ENCODE measurements at regions not wholly inside any gene's neighbourhood (a gene's known extent, or its start where the extent isn't known, plus 50 kb on each side); places are given as distances from the start of the nearest gene placed in this dataset.

DNA sequence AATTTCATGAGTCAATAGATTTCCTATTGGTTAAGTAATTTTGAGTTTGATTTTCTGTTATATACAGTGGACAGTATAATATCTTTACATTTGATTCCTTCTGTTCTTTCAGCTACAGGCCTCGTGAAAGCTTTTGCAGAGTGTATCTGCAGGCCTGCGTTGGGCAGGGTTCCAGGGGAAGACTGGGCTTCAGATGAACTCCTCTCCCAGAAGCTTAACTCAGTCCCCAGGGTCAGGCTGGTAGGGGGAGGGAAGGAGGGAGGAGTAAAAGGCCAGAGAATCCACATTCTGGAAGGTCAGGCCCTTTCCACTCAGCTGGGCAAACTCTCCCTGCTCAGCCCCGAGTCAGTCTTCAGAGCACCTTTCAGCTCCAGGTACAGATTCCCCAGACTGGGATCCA lies 100.4 kb upstream of the NECTIN1 start:
- no peak for DNase-seq (ENCODE audit: low read depth in 2 of 3, low spot score in 1 of 3)

DNA sequence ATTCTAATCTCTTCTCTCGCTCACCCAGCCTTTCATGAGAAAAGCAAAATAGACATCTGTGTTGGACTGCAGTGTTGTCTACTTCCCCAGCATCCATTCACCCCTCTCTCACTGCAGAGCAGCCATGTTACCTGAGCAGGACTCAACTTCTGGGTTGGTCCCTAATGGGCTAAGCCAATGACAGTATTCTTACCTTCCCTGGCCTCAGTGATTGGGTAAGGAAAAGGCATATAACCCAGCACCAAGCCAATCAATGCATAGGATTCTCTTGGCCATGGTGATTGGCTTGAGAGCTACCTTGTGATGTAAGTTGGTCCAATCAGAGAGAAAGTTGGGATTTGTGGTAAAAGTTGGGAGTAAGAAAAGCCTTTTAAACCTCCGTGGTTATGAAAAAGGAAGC lies 99.8 kb upstream of the NECTIN1 start:
- DNase-seq (ENCODE audit: low read depth in 2 of 3, low spot score in 1 of 3): no peak

DNA sequence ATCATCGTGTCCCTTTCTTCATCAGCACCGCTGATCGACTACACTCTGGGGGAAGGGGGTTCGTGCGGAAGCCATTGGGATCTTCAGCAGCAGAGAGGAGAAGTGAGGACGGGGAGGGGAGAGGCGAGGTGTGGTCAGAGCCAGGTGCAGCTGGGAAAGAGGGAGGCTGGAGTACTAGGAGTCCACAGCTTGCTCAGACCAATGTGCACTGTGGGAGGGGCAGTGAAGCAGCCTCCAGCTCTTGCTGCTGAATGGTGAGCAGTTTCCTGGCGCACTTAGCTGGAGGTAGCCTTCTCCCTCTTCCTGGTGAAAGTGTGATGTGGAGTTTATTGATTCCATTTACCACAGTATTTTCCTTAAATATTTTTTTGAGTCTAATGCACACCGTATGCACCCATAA lies 99.0 kb upstream of the NECTIN1 start:
- no peak for DNase-seq (ENCODE audit: low read depth in 2 of 3, low spot score in 1 of 3)

DNA sequence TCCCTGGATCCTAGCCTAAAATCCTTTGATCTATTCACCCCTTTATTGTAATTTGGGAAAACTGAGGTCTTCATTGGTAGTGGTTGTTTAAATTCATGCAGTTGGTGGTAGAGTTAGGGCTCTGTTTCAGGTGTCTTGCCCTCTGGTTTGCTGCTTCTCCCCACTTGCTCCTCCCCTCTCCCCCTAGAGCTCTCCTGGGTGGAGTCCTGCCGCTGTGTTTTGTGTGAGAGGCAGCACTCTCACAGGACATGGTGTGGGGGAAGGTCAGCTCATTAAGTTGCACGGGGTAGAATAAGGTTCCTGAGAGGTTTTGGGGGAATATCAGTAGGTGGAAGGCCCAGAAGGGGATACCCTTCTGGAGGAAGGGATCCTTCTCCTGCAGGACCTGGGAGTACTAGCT lies 98.1 kb upstream of the NECTIN1 start:
- no peak for DNase-seq (ENCODE audit: low read depth in 2 of 3, low spot score in 1 of 3)

DNA sequence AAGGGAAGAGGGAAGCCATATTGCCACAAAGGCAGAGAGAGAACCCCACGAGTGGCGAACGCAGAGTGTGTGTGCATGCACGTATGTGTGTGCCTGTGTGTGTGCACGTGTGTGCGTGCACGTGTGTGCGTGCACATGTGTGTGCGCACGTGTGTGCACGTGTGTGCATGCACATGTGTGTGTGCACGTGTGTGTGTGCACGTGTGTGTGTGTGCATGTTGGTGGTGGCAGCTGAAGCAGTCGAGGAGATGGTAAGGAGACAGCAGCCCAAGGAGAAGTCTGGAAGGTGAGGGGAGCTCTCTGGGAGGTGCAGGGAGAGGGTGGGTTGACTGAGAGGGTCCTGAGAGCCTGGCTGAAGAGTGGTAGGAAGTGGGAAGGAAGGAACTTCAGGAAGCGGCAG lies 94.1 kb upstream of the NECTIN1 start:
- no peak for DNase-seq (ENCODE audit: low read depth in 2 of 3, low spot score in 1 of 3)

DNA sequence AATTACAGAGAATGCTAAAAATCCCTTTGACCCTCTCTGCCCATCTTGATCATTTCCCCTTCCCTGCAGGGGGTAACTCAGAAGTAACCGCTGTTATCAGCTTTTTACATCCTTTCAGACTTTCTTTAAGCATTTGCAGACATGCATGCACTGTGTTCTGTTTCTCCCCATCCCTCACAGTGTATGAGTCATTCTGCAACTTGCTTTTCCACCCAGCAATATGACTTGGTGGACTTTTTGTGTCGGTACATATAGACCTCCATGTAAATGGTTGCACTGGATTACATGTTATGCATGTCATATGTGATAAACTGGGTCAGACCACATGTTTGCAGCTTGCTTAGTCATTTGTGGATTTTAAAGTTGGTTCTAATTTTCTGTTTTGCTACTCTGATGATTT lies 87.7 kb upstream of the NECTIN1 start:
- no peak for DNase-seq (ENCODE audit: low read depth in 2 of 3, low spot score in 1 of 3)

DNA sequence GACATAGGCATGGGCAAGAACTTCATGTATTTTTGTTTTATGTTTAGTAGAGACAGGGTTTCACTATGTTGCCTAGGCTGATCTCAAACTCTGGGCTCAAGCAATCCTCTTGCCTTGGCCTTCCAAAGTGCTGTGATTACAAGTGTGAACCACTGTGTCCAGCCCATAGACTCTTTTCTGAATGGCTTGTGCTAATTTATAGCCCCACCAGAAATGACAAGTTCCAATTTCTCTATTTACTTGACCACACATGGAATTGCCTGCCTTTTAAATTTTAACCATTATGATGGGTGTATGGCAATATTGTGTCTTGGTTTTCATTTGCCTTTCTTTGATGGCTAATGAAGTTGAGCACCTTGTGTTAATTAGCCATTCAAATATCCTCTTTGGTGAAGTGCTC lies 85.8 kb upstream of the NECTIN1 start:
- no peak for DNase-seq (ENCODE audit: low read depth in 2 of 3, low spot score in 1 of 3)

DNA sequence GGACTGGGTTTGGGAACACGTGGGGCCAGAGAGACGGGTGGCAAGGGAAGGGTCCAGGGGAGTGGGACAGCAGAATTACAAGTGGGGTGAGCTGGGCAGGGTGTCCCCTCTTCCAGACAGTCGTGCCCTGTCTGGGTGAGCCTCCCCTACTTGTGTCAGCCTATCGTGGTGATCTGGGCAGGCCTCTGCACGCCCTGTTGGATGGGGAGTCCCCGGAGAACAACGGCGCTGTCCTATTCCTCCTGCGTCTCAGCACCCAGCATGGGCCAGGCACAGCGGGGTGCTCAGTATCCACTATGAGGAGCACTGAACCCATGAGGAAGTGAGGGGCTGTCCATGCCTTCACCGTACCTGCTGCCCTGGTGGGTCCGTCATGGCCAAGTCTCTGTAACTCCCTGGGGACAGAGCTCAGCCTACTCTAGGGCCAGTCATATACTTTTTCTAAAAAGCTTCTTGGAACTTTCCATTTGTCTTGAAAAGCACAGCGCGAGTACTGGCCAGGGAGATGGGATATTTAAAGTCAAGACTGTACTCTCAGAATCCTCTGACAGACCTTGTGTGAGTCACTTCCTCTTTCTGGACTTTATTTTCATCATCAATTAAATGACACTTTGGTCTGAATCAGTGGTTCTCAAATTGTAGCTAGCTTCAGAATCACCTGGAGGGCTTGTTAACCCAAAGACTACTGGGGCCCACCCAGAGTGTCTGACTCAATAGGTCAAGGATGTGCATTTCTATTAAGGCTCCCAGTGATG lies 81.7 kb upstream of the NECTIN1 start:
- no peak for DNase-seq (ENCODE audit: low read depth in 2 of 3, low spot score in 1 of 3)

DNA sequence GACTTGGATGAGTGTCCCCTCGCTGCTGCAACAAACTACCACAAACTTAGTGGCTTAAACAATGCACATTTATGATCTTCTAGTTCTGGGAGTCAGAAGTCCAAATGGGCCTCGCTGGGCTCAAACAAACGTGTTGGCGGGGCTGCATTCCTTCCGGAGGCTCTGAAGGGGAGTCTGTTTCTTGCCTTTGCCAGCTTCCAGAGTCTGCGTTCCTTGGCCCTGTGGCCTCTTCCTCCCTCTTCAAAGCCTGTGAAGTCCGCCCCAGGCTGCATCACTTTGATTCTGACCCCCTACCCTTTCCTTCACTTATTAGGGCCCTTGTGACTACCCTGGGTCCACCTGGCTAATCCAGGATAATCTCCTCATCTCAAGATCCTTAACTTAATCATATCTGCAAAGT lies 80.3 kb upstream of the NECTIN1 start:
- DNase-seq (ENCODE audit: low read depth in 2 of 3, low spot score in 1 of 3): no peak

DNA sequence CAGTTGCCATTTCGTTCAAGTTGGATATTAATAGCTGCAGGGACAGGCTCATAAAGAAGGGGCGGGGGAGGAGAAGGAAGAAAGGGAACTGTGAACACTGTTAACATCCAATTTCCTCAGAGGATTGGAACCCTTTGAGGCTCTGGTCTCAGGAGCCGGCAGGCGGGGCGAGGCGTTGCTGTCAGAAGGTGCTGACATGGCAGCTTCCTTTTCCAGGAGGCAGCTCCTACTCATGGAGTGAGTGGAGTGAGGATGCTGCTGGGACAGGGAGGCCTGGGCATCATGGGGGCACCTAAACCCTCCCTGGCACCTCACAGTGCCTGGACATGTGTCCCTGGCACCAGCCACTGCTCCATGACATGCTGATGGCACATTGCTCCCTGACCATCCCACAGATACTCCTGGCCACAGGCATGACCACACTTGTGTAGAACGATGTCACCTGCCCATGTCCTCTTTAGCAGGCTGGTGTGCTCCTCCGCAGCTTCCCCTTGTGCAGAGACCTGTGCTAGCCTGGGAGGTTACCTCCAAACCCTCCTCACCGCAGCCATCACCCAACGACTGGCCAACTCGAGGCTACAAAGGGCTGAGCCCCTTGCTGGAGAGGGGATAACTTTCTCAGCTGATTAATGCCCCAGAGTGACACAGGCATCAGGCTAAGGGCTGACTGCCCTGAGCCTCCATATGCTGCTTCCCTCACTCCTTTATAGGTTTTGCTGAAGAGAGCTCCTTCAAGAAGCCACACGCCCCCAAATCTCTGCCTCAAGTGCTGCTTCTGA lies 79.6 kb upstream of the NECTIN1 start:
- DNase-seq (ENCODE audit: low read depth in 2 of 3, low spot score in 1 of 3): no peak

DNA sequence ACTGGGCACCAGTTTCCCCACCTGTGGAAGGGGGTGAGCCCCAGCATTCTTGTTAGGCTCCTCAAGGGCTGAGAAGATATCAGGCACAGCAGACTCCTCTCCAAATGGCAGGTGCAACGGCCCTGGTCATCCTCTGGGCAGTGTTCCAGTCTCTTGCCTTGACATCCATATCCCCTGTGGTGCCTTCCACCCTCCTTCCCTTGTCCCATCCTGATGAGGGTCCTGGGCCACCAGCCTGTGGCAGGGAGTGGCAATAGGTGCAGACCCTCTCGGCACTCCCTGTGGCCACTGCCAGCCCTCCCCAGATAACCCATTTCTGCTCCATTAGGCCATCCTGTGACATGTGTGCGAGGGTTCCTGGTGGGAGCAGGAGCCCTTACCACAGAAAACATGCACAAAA lies 78.8 kb upstream of the NECTIN1 start:
- no peak for DNase-seq (ENCODE audit: low read depth in 2 of 3, low spot score in 1 of 3)

DNA sequence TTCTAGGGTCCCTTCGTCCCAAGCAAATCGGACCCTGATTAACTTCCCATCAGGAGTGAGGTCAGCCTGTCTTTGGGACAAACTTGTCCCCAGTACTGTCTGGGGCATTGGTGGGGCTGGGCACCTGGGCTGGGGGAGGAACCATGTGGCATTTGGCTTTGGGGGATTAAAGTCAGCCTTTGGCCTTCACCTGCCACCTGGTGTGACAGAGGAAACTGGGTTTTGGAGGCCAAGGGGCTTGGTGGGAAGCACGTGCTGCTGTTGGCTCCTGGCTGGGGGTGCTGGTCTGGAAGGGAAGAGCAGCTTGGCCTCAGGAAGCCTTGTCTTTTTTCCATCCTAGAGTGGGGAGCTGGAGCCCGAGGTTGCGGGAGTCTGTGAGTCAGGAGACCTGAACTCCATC lies 78.4 kb upstream of the NECTIN1 start:
- DNase-seq (ENCODE audit: low read depth in 2 of 3, low spot score in 1 of 3): no peak

DNA sequence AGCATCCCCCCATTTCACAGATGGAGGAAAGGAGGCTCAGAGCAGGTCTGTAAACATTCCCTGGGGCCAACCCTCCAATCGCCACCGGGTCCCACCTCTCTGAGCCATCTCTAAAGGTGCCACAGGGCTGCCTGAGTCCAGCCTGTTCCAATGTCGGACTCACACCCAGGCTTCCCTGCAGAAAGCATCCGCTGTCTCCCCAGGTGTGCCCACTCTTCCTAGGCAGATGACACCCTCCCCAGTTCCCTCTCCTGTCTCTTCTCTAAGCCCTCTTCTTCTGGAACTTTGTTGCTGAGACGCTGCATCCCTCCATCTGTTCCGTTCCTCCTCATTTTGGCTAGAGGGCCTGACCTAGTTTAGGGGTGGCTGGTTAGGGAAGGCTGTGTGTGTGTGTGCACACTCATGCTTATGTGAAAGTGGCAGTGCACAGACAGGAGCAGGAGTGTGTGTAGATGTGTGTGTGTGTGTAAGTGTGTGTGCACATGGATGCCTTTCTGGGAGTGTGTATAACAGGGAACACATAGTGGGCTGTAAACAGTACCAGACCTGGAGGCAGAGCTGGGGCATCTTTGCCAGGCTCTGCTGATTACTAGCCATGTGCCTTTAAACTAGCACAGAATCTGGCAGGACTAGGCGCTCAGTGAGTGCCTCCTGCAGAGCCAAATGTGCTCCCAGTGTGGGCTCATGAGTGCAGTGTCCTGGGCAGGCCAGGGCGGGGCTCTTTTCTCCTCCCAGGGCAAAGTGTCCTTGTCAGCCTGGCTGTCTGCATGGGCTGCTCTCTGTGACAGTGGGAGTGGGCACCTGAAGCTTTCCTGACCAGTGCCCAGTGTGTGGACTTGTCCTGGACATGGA lies 77.3 kb upstream of the NECTIN1 start:
- DNase-seq (ENCODE audit: low read depth in 2 of 3, low spot score in 1 of 3): no peak

DNA sequence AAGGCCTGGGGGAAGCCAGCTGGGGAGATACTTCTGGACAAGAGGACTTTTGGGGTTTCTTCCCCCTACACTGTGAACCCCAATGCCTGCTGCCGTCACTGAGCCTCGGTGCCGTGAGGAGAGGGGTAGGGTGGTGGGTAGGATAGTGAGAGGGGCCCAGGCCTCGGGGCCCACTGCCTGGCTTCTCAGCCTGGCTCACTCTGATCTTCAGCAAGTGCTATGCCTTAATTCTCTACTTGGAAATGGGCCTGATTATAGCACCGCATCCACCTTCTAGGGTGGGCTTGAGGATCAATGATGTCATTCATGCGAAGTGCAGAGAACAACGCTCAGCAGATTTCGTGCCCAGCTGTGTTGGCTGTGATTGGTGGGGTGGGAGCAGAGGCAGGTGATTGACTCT lies 76.7 kb upstream of the NECTIN1 start:
- DNase-seq (ENCODE audit: low read depth in 2 of 3, low spot score in 1 of 3): no peak

DNA sequence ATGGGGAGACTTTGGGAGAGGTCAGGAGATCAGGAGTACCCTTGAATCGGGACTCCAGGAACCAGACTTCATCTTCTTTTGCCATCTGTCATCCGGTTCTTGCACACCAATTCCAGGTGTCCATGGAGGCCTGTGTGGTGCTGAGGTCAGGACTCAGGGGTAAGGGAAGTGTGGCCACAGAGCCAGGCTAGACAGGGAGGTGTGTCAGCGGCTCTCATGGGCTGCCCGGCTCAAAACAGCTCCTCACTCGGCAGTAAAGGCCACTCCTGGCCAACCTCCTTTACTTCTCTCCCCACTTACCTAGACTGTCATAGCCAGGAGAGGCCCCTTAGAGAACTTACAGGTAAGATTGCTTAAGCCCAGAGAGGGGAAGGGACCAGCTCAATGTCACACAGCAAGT lies 75.7 kb upstream of the NECTIN1 start:
- no peak for DNase-seq (ENCODE audit: low read depth in 2 of 3, low spot score in 1 of 3)

DNA sequence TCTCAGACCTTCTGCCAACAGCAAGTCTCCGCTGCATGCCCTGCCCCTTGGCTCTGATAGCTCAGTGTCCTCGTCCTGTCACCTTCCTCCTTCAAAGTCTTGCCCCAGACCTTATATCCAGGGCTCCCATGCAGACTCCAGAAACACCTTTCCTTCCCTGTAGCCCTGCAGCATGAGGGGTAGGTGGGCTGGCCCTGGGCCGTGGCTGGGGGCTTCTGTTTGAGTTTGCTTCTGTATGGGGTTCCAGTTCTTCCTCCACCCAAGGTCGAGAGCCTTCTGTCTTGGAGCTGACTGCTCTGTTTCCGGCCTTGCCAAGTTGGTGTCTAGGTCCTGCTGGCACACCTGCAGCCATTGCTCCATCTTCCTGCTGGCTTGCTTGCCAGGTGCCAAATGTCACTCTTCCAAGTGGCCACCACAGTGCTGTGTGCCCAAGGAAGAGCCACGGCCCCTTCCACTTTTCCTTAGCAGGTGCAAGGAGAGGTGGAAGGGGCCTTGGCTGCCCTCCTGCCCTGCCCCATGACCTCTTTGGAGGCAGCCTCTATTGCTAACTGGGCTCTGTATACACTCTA lies 74.8 kb upstream of the NECTIN1 start:
- no peak for DNase-seq (ENCODE audit: low read depth in 2 of 3, low spot score in 1 of 3)

DNA sequence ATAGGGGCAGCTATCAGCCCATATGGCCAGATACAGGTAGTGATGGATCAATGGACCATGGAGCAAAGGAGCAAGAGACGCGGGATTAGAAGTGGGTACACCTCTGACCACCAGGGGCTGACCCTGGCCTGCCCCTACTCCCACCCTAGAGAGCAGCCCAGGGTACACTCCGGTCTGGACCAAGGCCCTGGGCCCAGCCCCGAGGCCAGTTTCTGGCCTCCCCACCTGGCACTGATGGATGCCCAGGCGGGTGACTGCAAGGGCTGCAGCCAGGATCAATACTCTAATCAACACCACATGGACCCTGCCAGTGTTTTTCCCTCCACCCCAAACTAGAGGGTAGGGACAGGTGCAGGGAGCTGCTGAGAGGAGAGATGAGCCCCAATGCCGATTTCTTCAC lies 74.1 kb upstream of the NECTIN1 start:
- DNase-seq (ENCODE audit: low read depth in 2 of 3, low spot score in 1 of 3): no peak

DNA sequence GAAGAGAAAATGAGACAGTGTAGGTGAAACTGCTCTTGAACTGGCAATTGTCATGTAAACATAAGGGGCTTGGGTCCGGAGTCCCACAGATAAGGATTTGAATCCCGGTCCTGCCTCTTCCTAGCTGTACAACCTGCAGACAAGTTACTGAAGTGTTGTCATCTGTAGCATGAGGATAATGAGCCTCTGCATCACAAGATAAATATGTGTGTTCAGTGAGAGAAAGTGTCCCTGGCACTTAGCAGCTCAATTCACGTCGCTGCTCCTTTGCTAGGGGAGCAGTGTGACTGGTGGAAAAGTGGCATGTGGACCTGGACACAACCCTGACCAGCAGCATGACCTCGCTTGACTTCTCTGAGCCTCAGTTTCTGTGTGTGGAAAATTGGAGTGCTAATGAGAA lies 73.7 kb upstream of the NECTIN1 start:
- no peak for DNase-seq (ENCODE audit: low read depth in 2 of 3, low spot score in 1 of 3)

DNA sequence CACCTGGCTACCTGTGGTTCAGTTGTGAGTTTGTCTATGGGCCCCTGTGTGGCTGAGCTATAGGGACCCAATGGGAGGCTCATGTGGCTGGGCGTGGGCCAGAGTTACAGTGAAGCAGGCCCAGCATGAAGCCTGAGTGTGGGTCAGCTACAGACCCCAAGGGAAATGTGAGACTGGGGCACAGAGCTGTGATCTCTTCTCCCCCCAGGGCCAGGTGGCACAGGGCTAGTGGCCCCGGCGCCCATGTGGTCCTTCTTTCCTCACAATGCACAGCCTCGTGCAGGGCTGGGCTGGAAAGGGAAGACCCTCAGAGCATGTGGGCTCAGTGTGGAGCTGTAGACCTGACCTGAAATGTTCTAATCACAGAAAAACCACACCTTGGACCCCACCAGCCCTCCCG lies 71.6 kb upstream of the NECTIN1 start:
- no peak for DNase-seq (ENCODE audit: low read depth in 2 of 3, low spot score in 1 of 3)

DNA sequence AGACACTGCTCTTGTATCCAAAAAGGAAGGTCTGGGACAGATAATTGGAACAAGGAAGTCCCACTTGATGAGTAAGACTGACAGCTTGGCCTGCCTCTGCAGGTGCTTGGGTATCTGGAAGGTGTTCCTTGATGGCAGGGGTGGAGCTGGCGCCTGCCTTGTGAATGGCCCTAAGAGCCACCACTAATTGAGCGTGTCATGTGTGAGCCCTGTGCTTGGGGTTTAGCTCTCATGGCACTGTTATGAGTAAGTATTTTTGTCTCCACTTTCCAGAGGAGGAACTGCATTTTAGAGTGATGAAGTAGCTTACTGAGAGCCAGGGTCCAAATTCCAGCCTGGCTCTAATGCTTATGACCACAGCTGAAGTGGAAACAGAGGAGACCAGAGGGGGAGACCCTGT lies 71.2 kb upstream of the NECTIN1 start:
- no peak for DNase-seq (ENCODE audit: low read depth in 2 of 3, low spot score in 1 of 3)

DNA sequence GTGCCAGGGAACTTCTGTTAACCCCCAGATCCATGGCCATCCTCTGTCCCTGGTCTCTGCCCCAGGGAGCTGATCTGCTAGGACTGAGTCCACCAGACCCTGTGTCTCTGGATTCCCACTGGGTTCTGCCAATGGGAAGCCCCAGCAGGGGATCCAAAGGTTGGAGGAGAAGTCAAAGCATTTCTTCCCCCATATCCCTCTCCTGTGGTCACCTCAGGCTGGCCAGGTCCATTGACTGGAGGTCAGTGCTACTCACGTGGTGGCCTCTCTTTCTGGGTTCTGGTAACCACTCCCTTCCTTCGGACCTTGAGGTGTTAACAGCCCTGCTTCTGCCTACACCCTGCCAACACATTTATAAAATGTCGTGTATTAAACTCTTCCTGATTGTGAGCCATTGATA lies 69.7 kb upstream of the NECTIN1 start:
- no peak for DNase-seq (ENCODE audit: low read depth in 2 of 3, low spot score in 1 of 3)

DNA sequence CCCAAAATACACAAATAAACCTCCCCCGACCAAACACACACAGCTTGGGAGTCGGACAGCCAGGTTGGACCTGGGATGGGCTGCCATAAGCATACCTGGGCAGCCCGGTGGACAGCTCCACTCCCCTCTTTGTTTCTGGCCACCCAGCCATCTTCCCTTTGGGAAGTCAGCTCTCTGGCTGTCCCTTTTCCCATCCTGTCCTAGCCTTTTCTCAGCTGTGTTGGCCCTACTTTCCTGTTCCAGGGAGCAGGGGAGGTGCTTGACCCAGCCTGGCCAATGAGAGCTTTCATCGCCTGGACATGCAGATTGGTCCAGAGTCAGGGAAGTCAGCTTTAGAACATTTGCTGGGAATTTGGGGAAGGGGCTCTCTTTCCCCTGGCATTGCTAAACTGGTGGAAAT lies 68.7 kb upstream of the NECTIN1 start:
- no peak for DNase-seq (ENCODE audit: low read depth in 2 of 3, low spot score in 1 of 3)
